Spleen (tissue), 11 donors: ENCODE measurements at regions not wholly inside any gene's neighbourhood (a gene's known extent, or its start where the extent isn't known, plus 50 kb on each side); places are given as distances from the start of the nearest gene placed in this dataset.

ENCODE experiments used
- DNase-seq: peaks from one replicate; pipeline ENCODE4 v3.0.0-alpha.2; 2020
- H3K27ac ChIP-seq, 8 donors: fragments of 200-600 bp; sonication (generic) in 7 of 8; 1 replicate in 4 of 8; 2 replicates in 4 of 8; pipeline versions ENCODE4 v1.5.0 to v1.8.0; 2016 to 2021; ENCODE audit warnings: inconsistent platforms in 4 of 8, mild to moderate bottlenecking in 4 of 8, moderate library complexity in 1 of 8
- H3K27me3 ChIP-seq, 7 donors: fragments of 200-600 bp; sonication (generic) in 6 of 7; replicated peaks in 1 of 7; 1 replicate in 4 of 7; 2 replicates in 3 of 7; pipeline versions ENCODE4 v1.5.0 to v1.8.0; 2016 to 2021; ENCODE audit warnings: inconsistent platforms in 3 of 7, mild to moderate bottlenecking in 1 of 7
- H3K36me3 ChIP-seq, 6 donors: fragments of 200-600 bp; sonication (generic) in 5 of 6; 1 replicate in 4 of 6; 2 replicates in 2 of 6; pipeline versions ENCODE4 v1.5.0 to v1.8.0; 2016 to 2021; ENCODE audit warnings: inconsistent platforms in 2 of 6
- H3K4me1 ChIP-seq, 6 donors: fragments of 200-600 bp; sonication (generic) in 5 of 6; 1 replicate in 3 of 6; 2 replicates in 3 of 6; pipeline versions ENCODE4 v1.5.0 to v1.8.0; 2016 to 2021; ENCODE audit warnings: inconsistent platforms in 3 of 6
- H3K4me3 ChIP-seq, 8 donors: fragments of 200-600 bp; sonication (generic) in 7 of 8; 1 replicate in 4 of 8; 2 replicates in 4 of 8; pipeline versions ENCODE4 v1.5.0 to v1.8.0; 2016 to 2021; ENCODE audit warnings: inconsistent platforms in 4 of 8, mild to moderate bottlenecking in 4 of 8, moderate library complexity in 2 of 8
- H3K9me3 ChIP-seq, 8 donors: fragments of 200-600 bp; sonication (generic) in 7 of 8; 1 replicate in 4 of 8; 2 replicates in 4 of 8; pipeline versions ENCODE4 v1.5.0 to v1.8.0; 2016 to 2021; ENCODE audit warnings: inconsistent platforms in 4 of 8
- POLR2A ChIP-seq, 3 donors: fragments of 450-650 bp; IDR thresholded peaks; one replicate each; pipeline ENCODE4 v1.5.1; 2017; ENCODE audit warnings: antibody characterized with exemption in 3 of 3, mild to moderate bottlenecking in 1 of 3
- POLR2AphosphoS5 ChIP-seq, 3 donors: sonication (generic); formaldehyde crosslinking; IDR thresholded peaks; one replicate each; pipeline ENCODE4 v1.5.1; 2017; ENCODE audit warnings: antibody characterized with exemption in 3 of 3
- WGBS, 5 donors: extraction: QIAGEN DNeasy Blood & Tissue Kit in 3 of 5; methylation state at CpG; one replicate each; pipeline versions ENCODE4 v1.1.5 to v1.1.7; 2013 to 2018; 5-methylcytosine and 5-hydroxymethylcytosine counted together
- intact Hi-C: fragments of 100-400 bp; cut with DNase I; formaldehyde crosslinking; loops from one replicate; pipeline ENCODE4 v1.15.0; 2023; ENCODE audit warnings: low total_unique reads
- TF ChIP-seq, protein P1 (sequence below), 11 experiments: fragments of 200-600 bp in 7 of 11; fragments of 450-650 bp in 4 of 11; sonication (generic) in 4 of 11; IDR thresholded peaks in 8 of 11; conservative IDR thresholded peaks in 3 of 11; 1 replicate in 7 of 11; 2 replicates in 4 of 11; pipeline versions ENCODE4 v1.4.0 to v1.8.0; 2016 to 2021; ENCODE audit warnings: antibody characterized with exemption in 11 of 11, inconsistent platforms in 4 of 11, mild to moderate bottlenecking in 1 of 11
- donor health status: healthy with polysubstance abuse.
- donor health status: DM: no; HTN: no; CAD: no; lungs with moderate emphysema.
- donor health status: DM: no; HTN: no; CAD: no.
- donor health status: Bipolar disorder and iron deficiency.
- donor health status: healthy.
- donor health status: DM: no; HTN: no; CAD: no.
- donor health status: DM: yes; HTN: yes; CAD: no.

GRCh38 chr5:73273379-73274050, 100.5 kb downstream of the TMEM174 start:
- intact Hi-C loops, result no loop called here
- WGBS, 5 donors, result 38 to 66% (median 62%) methylated on average over 6 of the region's 6 CpGs
- no peak for DNase-seq

DNA sequence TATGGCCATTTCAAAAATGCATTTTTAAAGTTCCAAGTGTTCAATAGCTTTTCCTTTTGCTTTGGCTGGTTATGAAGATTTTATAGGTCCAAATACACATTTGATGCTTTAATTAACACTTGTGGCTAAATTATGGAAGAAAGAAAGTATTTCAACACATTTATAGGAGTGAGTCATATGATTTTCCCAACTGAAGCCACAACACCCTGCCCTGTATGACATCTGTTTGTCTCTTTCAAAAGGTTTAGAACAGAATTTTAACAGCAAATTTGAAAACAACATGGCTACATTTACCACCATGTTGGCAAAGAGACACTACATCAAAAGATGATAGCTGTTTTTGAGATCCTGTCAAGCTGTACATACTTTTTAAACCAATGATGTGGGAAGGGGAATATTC, 99.4 kb downstream of the TMEM174 start:
- H3K27me3 ChIP-seq, result peaks cover 0 to 30% (median 0%) of the 10 kb centered on the region in 7 donors
- H3K9me3 ChIP-seq, result no peaks in the 10 kb centered on the region
- TF ChIP-seq POLR2A (IDR thresholded peaks at IDR 0.05) (no peak), POLR2AphosphoS5 (IDR thresholded peaks at IDR 0.05) (no peak)
- TF ChIP-seq, protein P1, sequence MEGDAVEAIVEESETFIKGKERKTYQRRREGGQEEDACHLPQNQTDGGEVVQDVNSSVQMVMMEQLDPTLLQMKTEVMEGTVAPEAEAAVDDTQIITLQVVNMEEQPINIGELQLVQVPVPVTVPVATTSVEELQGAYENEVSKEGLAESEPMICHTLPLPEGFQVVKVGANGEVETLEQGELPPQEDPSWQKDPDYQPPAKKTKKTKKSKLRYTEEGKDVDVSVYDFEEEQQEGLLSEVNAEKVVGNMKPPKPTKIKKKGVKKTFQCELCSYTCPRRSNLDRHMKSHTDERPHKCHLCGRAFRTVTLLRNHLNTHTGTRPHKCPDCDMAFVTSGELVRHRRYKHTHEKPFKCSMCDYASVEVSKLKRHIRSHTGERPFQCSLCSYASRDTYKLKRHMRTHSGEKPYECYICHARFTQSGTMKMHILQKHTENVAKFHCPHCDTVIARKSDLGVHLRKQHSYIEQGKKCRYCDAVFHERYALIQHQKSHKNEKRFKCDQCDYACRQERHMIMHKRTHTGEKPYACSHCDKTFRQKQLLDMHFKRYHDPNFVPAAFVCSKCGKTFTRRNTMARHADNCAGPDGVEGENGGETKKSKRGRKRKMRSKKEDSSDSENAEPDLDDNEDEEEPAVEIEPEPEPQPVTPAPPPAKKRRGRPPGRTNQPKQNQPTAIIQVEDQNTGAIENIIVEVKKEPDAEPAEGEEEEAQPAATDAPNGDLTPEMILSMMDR (IDR thresholded peaks at IDR 0.05 in 8 of 11, conservative IDR thresholded peaks at IDR 0.05 in 3 of 11), result no peak
- no peak for DNase-seq
- no peak overlapping the region for H3K4me3 ChIP-seq
- H3K4me1 ChIP-seq, result no peaks in the 10 kb centered on the region
- H3K36me3 ChIP-seq, result no peaks in the 10 kb centered on the region
- intact Hi-C loops, result no loop called here
- H3K27ac ChIP-seq, result no peak overlapping the region

More at GRCh38 chr5:73273379-73274050, 100.5 kb downstream of the TMEM174 start:
- H3K9me3 ChIP-seq, result no peaks in the 10 kb centered on the region
- no peak overlapping the region for H3K4me3 ChIP-seq
- H3K27me3 ChIP-seq, result peaks cover 0 to 28% (median 0%) of the 10 kb centered on the region in 7 donors
- TF ChIP-seq POLR2AphosphoS5 (IDR thresholded peaks at IDR 0.05), result no peak
- TF ChIP-seq POLR2A (IDR thresholded peaks at IDR 0.05), result no peak
- TF ChIP-seq, protein P1 (IDR thresholded peaks at IDR 0.05 in 8 of 11, conservative IDR thresholded peaks at IDR 0.05 in 3 of 11), result no peak
- no peaks in the 10 kb centered on the region for H3K4me1 ChIP-seq
- H3K27ac ChIP-seq, result no peak overlapping the region
- H3K36me3 ChIP-seq, result no peaks in the 10 kb centered on the region

DNA sequence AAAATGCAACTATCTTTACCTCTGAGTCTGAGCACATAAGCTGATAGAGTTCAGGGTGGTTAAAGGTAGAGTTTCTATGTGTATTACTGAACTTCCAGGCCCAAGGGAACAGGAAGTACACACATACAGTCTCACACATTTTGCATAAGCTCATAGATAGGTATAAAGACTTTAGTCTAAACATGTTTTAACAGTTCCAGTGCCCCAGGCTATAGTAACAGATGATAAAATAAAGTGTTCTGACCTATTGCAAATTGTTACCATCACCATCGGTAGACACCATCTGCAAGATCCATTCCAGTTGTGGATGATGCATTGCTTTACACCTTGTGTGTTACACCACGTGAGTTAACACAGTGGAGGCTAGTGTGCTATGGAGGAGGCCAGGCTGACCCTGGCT, 95.8 kb downstream of the TMEM174 start:
- DNase-seq, result no peak
- WGBS, 5 donors, result 79 to 97% (median 93%) methylated on average over 2 of the region's 2 CpGs
- no peak overlapping the region for H3K27ac ChIP-seq
- intact Hi-C loops, result no loop called here
- peaks cover 0 to 36% (median 0%) of the 10 kb centered on the region in 7 donors for H3K27me3 ChIP-seq
- TF ChIP-seq, protein P1 (IDR thresholded peaks at IDR 0.05 in 8 of 11, conservative IDR thresholded peaks at IDR 0.05 in 3 of 11), result no peak
- TF ChIP-seq POLR2AphosphoS5 (IDR thresholded peaks at IDR 0.05), result no peak
- no peak for TF ChIP-seq POLR2A (IDR thresholded peaks at IDR 0.05)
- H3K4me1 ChIP-seq, result peaks cover 0 to 10% (median 0%) of the 10 kb centered on the region in 6 donors
- no peaks in the 10 kb centered on the region for H3K9me3 ChIP-seq
- H3K36me3 ChIP-seq, result no peaks in the 10 kb centered on the region
- no peak overlapping the region for H3K4me3 ChIP-seq

- no peaks in the 10 kb centered on the region for H3K36me3 ChIP-seq
- H3K4me1 ChIP-seq, result peaks cover 0 to 10% (median 0%) of the 10 kb centered on the region in 6 donors
- no peak for DNase-seq
- H3K4me3 ChIP-seq, result no peak overlapping the region
- peaks cover 0 to 33% (median 0%) of the 10 kb centered on the region in 7 donors for H3K27me3 ChIP-seq
- intact Hi-C loops, result no loop called here
- 74 to 83% (median 77%) methylated on average over 8 of the region's 8 CpGs for WGBS, 5 donors
- no peak overlapping the region for H3K27ac ChIP-seq
- TF ChIP-seq POLR2A (IDR thresholded peaks at IDR 0.05) (no peak), POLR2AphosphoS5 (IDR thresholded peaks at IDR 0.05) (no peak)
- TF ChIP-seq, protein P1 (IDR thresholded peaks at IDR 0.05 in 8 of 11, conservative IDR thresholded peaks at IDR 0.05 in 3 of 11), result no peak
- H3K9me3 ChIP-seq, result no peaks in the 10 kb centered on the region
Measured at GRCh38 chr5:73267766-73268435, 94.9 kb downstream of the TMEM174 start.
